Mesendoderm (in vitro differentiated cells): ENCODE measurements at regions not wholly inside any gene's neighbourhood (a gene's known extent, or its start where the extent isn't known, plus 50 kb on each side); places are given as distances from the start of the nearest gene placed in this dataset.
A peak's percentile ranks its signal among the peaks of the same experiment; 100 is the strongest.

Experiments
- DNase-seq: peaks from one replicate; pipeline ENCODE4 v3.0.0; 2013
- H2AK5ac ChIP-seq: 2 replicates; pipeline ENCODE4 v1.6.1; 2013; ENCODE audit warnings: low read length, inconsistent platforms
- H2BK120ac ChIP-seq: 2 replicates; pipeline ENCODE4 v1.6.1; 2013; ENCODE audit warnings: low read depth, mild to moderate bottlenecking, low read length, moderate library complexity, mixed read lengths
- H2BK15ac ChIP-seq: replicated peaks from 2 replicates; pipeline ENCODE4 v1.6.1; 2013; ENCODE audit warnings: low read depth, mild to moderate bottlenecking, moderate library complexity
- H2BK5ac ChIP-seq: 2 replicates; pipeline ENCODE4 v1.6.1; 2013; ENCODE audit warnings: low read length, inconsistent platforms
- H3K18ac ChIP-seq: 2 replicates; pipeline ENCODE4 v1.6.1; 2013; ENCODE audit warnings: mild to moderate bottlenecking, low read length, mixed read lengths
- H3K23ac ChIP-seq: one replicate; pipeline ENCODE4 v1.6.1; 2013; ENCODE audit warnings: low read length
- H3K27ac ChIP-seq: 2 replicates; pipeline ENCODE4 v1.5.1; 2013; ENCODE audit warnings: low read depth, mild to moderate bottlenecking, inconsistent platforms, low read length, moderate library complexity
- H3K27me3 ChIP-seq: 2 replicates; pipeline ENCODE4 v1.6.1; 2013; ENCODE audit warnings: low read length, control low read depth, mild to moderate bottlenecking, inconsistent platforms; ENCODE audit not compliant: insufficient read depth, poor library complexity
- H3K36me3 ChIP-seq: 2 replicates; pipeline ENCODE4 v1.6.1; 2013; ENCODE audit warnings: low read length, inconsistent platforms; ENCODE audit not compliant: control insufficient read depth, insufficient read depth
- H3K4ac ChIP-seq: one replicate; pipeline ENCODE4 v1.6.1; 2013; ENCODE audit warnings: low read depth, mild to moderate bottlenecking, low read length, moderate library complexity
- H3K4me1 ChIP-seq: 2 replicates; pipeline ENCODE4 v1.6.1; 2013; ENCODE audit warnings: low read depth, low read length, inconsistent platforms; ENCODE audit not compliant: control insufficient read depth
- H3K4me2 ChIP-seq: 2 replicates; pipeline ENCODE4 v1.6.1; 2013; ENCODE audit warnings: low read length
- H3K4me3 ChIP-seq: 2 replicates; pipeline ENCODE4 v1.5.1; 2013; ENCODE audit warnings: mild to moderate bottlenecking, low read length
- H3K56ac ChIP-seq: one replicate; pipeline ENCODE4 v1.6.1; 2013; ENCODE audit warnings: low read length
- H3K79me1 ChIP-seq: 2 replicates; pipeline ENCODE4 v1.6.1; 2013; ENCODE audit warnings: low read length, inconsistent platforms
- H3K79me2 ChIP-seq: 2 replicates; pipeline ENCODE4 v1.6.1; 2013; ENCODE audit warnings: mild to moderate bottlenecking, low read length; ENCODE audit not compliant: control insufficient read depth, insufficient read depth
- H3K9ac ChIP-seq: 2 replicates; pipeline ENCODE4 v1.6.1; 2013; ENCODE audit warnings: low read length, inconsistent platforms
- H4K5ac ChIP-seq: one replicate; pipeline ENCODE4 v1.6.1; 2013; ENCODE audit warnings: low read length
- H4K8ac ChIP-seq: one replicate; pipeline ENCODE4 v1.6.1; 2013; ENCODE audit warnings: low read depth, mild to moderate bottlenecking, control low read depth, low read length, moderate library complexity
- WGBS: extraction: QIAGEN DNeasy Blood & Tissue Kit; methylation state at CpG from one replicate; pipeline ENCODE4 v1.1.7; 2013; ENCODE audit warnings: low lambda C conversion rate, missing lambda C conversion rate; ENCODE audit not compliant: insufficient coverage; ENCODE audit errors: extremely low coverage; 5-methylcytosine and 5-hydroxymethylcytosine counted together

DNA sequence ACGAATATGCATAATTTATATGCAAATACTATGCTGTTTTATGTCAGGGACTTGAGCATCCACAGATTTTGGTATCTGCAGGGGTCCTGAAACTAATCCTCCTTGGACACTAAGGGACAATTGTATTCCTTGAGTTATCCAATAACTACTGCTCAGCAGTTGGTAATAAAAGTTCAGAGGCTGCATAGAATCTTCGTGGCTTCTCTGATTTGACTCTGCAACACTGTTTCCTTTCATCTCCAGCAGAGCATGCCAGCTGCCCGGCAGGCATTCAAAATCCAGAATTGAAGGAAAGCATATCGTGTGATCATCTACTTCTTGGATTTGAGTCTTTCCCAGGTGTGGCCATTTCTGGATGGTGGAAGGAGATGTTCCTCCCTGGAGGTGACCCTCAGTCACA is 64.5 kb upstream of the MRI1 start:
- H3K4ac ChIP-seq: no peak overlapping the region
- H3K4me3 ChIP-seq: no peak overlapping the region
- H3K27me3 ChIP-seq: no peaks in the 10 kb centered on the region
- H2AK5ac ChIP-seq: no peak overlapping the region
- H3K4me2 ChIP-seq: no peak overlapping the region
- H4K5ac ChIP-seq: no peak overlapping the region
- no peak overlapping the region for H3K27ac ChIP-seq
- no peaks in the 10 kb centered on the region for H3K4me1 ChIP-seq
- H4K8ac ChIP-seq: no peak overlapping the region
- no peak overlapping the region for H2BK120ac ChIP-seq
- H3K36me3 ChIP-seq: no peaks in the 10 kb centered on the region
- H3K23ac ChIP-seq: no peak overlapping the region
- H2BK5ac ChIP-seq: no peak overlapping the region
- whole genome bisulfite sequencing: no CpG with 5 or more reads among the region's 4 CpGs
- no peak overlapping the region for H3K9ac ChIP-seq
- H3K79me2 ChIP-seq: no peaks in the 10 kb centered on the region
- DNase-seq: no peak
- no peaks in the 10 kb centered on the region for H3K79me1 ChIP-seq
- no peak overlapping the region for H2BK15ac ChIP-seq
- H3K18ac ChIP-seq: no peak overlapping the region
- H3K56ac ChIP-seq: no peak overlapping the region

- no peak overlapping the region for H2AK5ac ChIP-seq
- no peak overlapping the region for H4K5ac ChIP-seq
- DNase-seq: no peak
- no peak overlapping the region for H4K8ac ChIP-seq
- no peak overlapping the region for H3K4me3 ChIP-seq
- no peaks in the 10 kb centered on the region for H3K79me2 ChIP-seq
- H3K36me3 ChIP-seq: no peaks in the 10 kb centered on the region
- H3K79me1 ChIP-seq: no peaks in the 10 kb centered on the region
- H3K9ac ChIP-seq: no peak overlapping the region
- H2BK120ac ChIP-seq: no peak overlapping the region
- no CpG with 5 or more reads among the region's 1 CpG for WGBS
- H3K56ac ChIP-seq: no peak overlapping the region
- H3K4me2 ChIP-seq: no peak overlapping the region
- no peak overlapping the region for H2BK5ac ChIP-seq
- H3K4me1 ChIP-seq: no peaks in the 10 kb centered on the region
- H3K18ac ChIP-seq: no peak overlapping the region
- no peak overlapping the region for H2BK15ac ChIP-seq
- H3K4ac ChIP-seq: no peak overlapping the region
- no peak overlapping the region for H3K27ac ChIP-seq
- H3K27me3 ChIP-seq: no peaks in the 10 kb centered on the region
- H3K23ac ChIP-seq: no peak overlapping the region
Measured at GRCh38 chr19:13696839-13697238, 67.5 kb upstream of the MRI1 start.

DNA sequence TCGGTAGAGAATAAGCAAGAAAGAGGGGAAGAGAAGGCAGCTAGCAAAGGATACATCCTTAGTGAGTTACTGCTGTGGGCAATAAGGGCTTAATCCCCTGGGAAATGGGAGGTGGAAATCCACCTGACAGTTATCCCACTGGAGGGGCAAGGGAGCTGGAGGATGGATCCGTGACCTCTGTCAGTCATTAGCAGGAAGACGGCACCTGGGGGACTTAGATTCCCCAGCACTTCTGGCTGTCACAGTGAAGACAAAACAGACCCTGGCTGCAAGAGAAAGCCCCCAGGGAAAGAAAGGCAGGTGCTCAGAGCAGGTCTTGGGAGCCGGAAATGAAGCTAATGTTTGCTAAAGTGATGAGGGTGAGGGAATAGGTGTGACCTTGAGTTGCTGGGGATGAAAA is 70.4 kb upstream of the MRI1 start:
- Histone ChIP-seq H4K5ac (no peak overlapping the region), H3K23ac (no peak overlapping the region), H3K4me1 (no peaks in the 10 kb centered on the region), H3K27ac (no peak overlapping the region), H3K18ac (no peak overlapping the region), H3K36me3 (no peaks in the 10 kb centered on the region), H2BK120ac (no peak overlapping the region), H3K79me1 (no peaks in the 10 kb centered on the region), H2BK5ac (no peak overlapping the region), H2AK5ac (no peak overlapping the region), H2BK15ac (no peak overlapping the region), H3K56ac (no peak overlapping the region), H3K4me3 (no peak overlapping the region), H3K4ac (no peak overlapping the region), H3K27me3 (no peaks in the 10 kb centered on the region), H3K9ac (no peak overlapping the region), H4K8ac (no peak overlapping the region), H3K79me2 (no peaks in the 10 kb centered on the region), H3K4me2 (no peak overlapping the region)
- DNase-seq: no peak
- no CpG with 5 or more reads among the region's 4 CpGs for WGBS

DNA sequence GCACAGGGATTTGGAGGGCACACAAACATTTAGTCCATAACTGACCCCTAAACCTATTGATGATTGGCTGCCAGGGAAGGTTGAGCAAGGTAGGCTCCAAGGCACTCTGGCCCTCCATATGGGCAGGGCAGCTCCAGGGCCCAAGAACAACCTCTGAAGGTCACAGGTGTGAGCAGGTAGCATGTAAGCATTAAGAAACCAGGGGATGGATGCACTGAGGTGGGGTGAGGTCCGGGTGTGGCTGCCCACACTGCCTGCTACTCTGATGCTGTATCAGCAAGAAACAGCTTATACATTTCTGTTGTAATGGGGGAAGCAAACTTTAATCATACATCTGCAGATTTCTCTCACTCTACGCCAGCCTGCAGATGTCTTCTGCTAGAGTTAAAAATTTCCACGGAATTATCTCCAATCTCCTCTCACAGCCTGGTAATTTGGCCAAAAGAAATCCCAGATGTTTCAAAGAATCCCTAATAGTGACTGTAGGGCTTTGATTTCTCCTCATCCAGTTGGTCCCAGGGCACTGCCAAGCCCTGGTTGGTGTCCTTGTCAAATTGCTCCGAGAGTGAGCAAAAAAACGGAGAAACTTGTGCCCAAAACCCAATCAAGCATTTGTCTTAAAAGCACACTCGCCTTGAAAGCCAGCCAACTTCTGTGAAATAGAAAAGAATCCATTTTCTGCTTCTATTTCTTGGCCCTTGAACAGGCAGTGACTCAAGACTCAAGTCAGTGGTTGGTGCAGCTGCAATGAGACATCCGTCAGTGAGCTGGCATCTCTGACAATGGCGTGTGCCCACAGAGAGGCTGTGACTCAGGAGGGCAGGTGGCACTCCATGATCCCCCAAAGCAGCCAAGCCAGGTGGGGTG is 72.5 kb upstream of the MRI1 start:
- WGBS: no CpG with 5 or more reads among the region's 8 CpGs
- Histone ChIP-seq H3K79me1 (no peaks in the 10 kb centered on the region), H3K27ac (no peak overlapping the region), H3K36me3 (no peaks in the 10 kb centered on the region), H3K18ac (no peak overlapping the region), H3K27me3 (no peaks in the 10 kb centered on the region), H3K56ac (no peak overlapping the region), H2BK120ac (no peak overlapping the region), H3K23ac (no peak overlapping the region), H2BK5ac (no peak overlapping the region), H3K4me3 (no peak overlapping the region), H3K4ac (no peak overlapping the region), H3K4me2 (no peak overlapping the region), H3K4me1 (no peaks in the 10 kb centered on the region), H4K8ac (no peak overlapping the region), H2BK15ac (no peak overlapping the region), H2AK5ac (no peak overlapping the region), H4K5ac (no peak overlapping the region), H3K79me2 (no peaks in the 10 kb centered on the region), H3K9ac (no peak overlapping the region)
- no peak for DNase-seq

DNA sequence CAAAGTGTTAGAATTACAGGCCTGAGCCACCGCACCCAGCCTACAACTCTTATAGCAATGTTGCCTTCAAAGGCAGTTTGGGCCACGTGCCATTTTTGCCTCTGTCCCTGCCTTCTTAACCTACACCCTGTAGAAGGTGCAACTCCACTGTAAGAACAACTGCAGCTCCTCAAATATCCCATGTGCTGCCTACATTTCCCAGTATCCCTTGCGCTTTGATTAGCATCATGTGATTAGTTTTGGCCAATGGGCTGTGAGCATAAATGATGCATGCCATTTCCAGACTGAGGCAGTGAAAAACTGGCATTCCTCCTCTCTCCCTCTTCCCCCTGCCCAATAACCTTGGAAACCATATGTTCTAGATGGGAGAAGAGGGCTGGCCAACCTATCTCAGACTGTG is 75.2 kb upstream of the MRI1 start:
- Histone ChIP-seq H3K4me3 (no peak overlapping the region), H3K18ac (no peak overlapping the region)

GRCh38 chr19:13684021-13684420 is 80.3 kb upstream of the MRI1 start:
- Histone ChIP-seq H3K4me1 (no peaks in the 10 kb centered on the region), H3K36me3 (no peaks in the 10 kb centered on the region), H4K5ac (no peak overlapping the region), H3K9ac (no peak overlapping the region), H3K18ac (no peak overlapping the region), H3K27ac (no peak overlapping the region), H3K4ac (no peak overlapping the region), H3K56ac (no peak overlapping the region), H3K4me3 (no peak overlapping the region), H4K8ac (no peak overlapping the region), H3K79me1 (no peaks in the 10 kb centered on the region), H3K27me3 (no peaks in the 10 kb centered on the region), H2AK5ac (no peak overlapping the region), H2BK120ac (no peak overlapping the region), H3K79me2 (no peaks in the 10 kb centered on the region), H3K4me2 (no peak overlapping the region), H3K23ac (no peak overlapping the region), H2BK5ac (no peak overlapping the region), H2BK15ac (no peak overlapping the region)
- WGBS: no CpG with 5 or more reads among the region's 1 CpG
- DNase-seq: no peak

More for the DNA sequence above, 75.2 kb upstream of the MRI1 start:
- no peak overlapping the region for H3K4me2 ChIP-seq
- H2BK120ac ChIP-seq: no peak overlapping the region
- H3K79me2 ChIP-seq: no peaks in the 10 kb centered on the region
- no peaks in the 10 kb centered on the region for H3K36me3 ChIP-seq
- no peak overlapping the region for H3K27ac ChIP-seq
- no peaks in the 10 kb centered on the region for H3K79me1 ChIP-seq
- no peaks in the 10 kb centered on the region for H3K4me1 ChIP-seq
- H2AK5ac ChIP-seq: no peak overlapping the region
- no peaks in the 10 kb centered on the region for H3K27me3 ChIP-seq
- H2BK15ac ChIP-seq: no peak overlapping the region
- no peak overlapping the region for H3K56ac ChIP-seq
- DNase-seq: peak; percentile 85
- no CpG with 5 or more reads among the region's 3 CpGs for WGBS
- H3K4ac ChIP-seq: no peak overlapping the region
- no peak overlapping the region for H4K8ac ChIP-seq
- H4K5ac ChIP-seq: no peak overlapping the region
- no peak overlapping the region for H3K23ac ChIP-seq
- H3K9ac ChIP-seq: no peak overlapping the region
- no peak overlapping the region for H2BK5ac ChIP-seq
